Vagina (tissue), 2 donors: ENCODE measurements at regions not wholly inside any gene's neighbourhood (a gene's known extent, or its start where the extent isn't known, plus 50 kb on each side); places are given as distances from the start of the nearest gene placed in this dataset.
"Not testable (repeated sequence)": the region's sequence is repeated elsewhere in the genome, so short reads cannot be mapped to it uniquely, and the experiment has no call there.

Source experiments
- DNase-seq, 2 donors: peaks; one replicate each; pipeline ENCODE4 v3.0.0-alpha.2; 2017; ENCODE audit errors: extremely low spot score in 2 of 2
- H3K27ac ChIP-seq: fragments of 200-600 bp; sonication (generic); one replicate; pipeline ENCODE4 v1.5.1; 2019
- H3K27me3 ChIP-seq: fragments of 200-600 bp; sonication (generic); one replicate; pipeline ENCODE4 v1.5.1; 2019
- H3K36me3 ChIP-seq, 2 donors: fragments of 200-600 bp; sonication (generic); one replicate each; pipeline ENCODE4 v1.5.1; 2017 to 2019
- H3K4me1 ChIP-seq: fragments of 200-600 bp; sonication (generic); one replicate; pipeline ENCODE4 v1.5.1; 2019
- H3K4me3 ChIP-seq, 2 donors: fragments of 200-600 bp; sonication (generic); 1 replicate in 1 of 2; 2 replicates in 1 of 2; pipeline ENCODE4 v1.5.1; 2016 to 2019
- H3K9me3 ChIP-seq: fragments of 200-600 bp; sonication (generic); one replicate; pipeline ENCODE4 v1.5.1; 2019
- CTCF ChIP-seq, 3 experiments: fragments of 450-650 bp in 2 of 3; fragments of 200-600 bp in 1 of 3; sonication (generic) in 1 of 3; IDR thresholded peaks; one replicate each; pipeline ENCODE4 v1.5.1; 2017 to 2019; ENCODE audit warnings: antibody characterized with exemption in 3 of 3, mild to moderate bottlenecking in 2 of 3, moderate library complexity in 2 of 3
- POLR2A ChIP-seq, 2 donors: fragments of 450-650 bp; IDR thresholded peaks; one replicate each; pipeline ENCODE4 v1.6.1; 2017; ENCODE audit warnings: antibody characterized with exemption in 2 of 2, mild to moderate bottlenecking in 2 of 2, moderate library complexity in 2 of 2
- POLR2AphosphoS5 ChIP-seq, 2 donors: sonication (generic); formaldehyde crosslinking; IDR thresholded peaks; one replicate each; pipeline ENCODE4 v1.9.0; 2017; ENCODE audit warnings: antibody characterized with exemption in 2 of 2, mild to moderate bottlenecking in 2 of 2, low read depth in 1 of 2; ENCODE audit not compliant: insufficient read depth in 1 of 2
- intact Hi-C: fragments of 100-400 bp; cut with DNase I; formaldehyde crosslinking; loops from one replicate; pipeline ENCODE4 v1.15.1; 2023

- DNase-seq, result no peak
- H3K36me3 ChIP-seq, result no peaks in the 10 kb centered on the region
- no peak overlapping the region for H3K4me3 ChIP-seq
- no peaks in the 10 kb centered on the region for H3K9me3 ChIP-seq
- no peaks in the 10 kb centered on the region for H3K4me1 ChIP-seq
- intact Hi-C loops, result no loop called here
- TF ChIP-seq POLR2AphosphoS5 (IDR thresholded peaks at IDR 0.05; ENCODE audit: insufficient read depth in 1 of 2, low read depth in 1 of 2) (no peak), POLR2A (IDR thresholded peaks at IDR 0.05) (no peak), CTCF (IDR thresholded peaks at IDR 0.05) (no peak)
- H3K27ac ChIP-seq, result no peak overlapping the region
- H3K27me3 ChIP-seq, result no peaks in the 10 kb centered on the region
Measured at GRCh38 chr18:66874375-66874774, 270.5 kb upstream of the CDH19 start.

GRCh38 chr18:66873899-66874298 lies 270.0 kb upstream of the CDH19 start:
- TF ChIP-seq CTCF (IDR thresholded peaks at IDR 0.05), result no peak
- no peak for TF ChIP-seq POLR2AphosphoS5 (IDR thresholded peaks at IDR 0.05; ENCODE audit: insufficient read depth in 1 of 2, low read depth in 1 of 2)
- no peak for TF ChIP-seq POLR2A (IDR thresholded peaks at IDR 0.05)
- Histone ChIP-seq H3K27me3 (no peaks in the 10 kb centered on the region), H3K27ac (no peak overlapping the region), H3K9me3 (no peaks in the 10 kb centered on the region), H3K36me3 (no peaks in the 10 kb centered on the region), H3K4me3 (no peak overlapping the region), H3K4me1 (no peaks in the 10 kb centered on the region)
- no peak for DNase-seq
- intact Hi-C loops, result no loop called here

- H3K36me3 ChIP-seq, result no peaks in the 10 kb centered on the region
- H3K9me3 ChIP-seq, result no peaks in the 10 kb centered on the region
- H3K27ac ChIP-seq, result no peak overlapping the region
- no peak overlapping the region for H3K4me3 ChIP-seq
- H3K4me1 ChIP-seq, result no peaks in the 10 kb centered on the region
- intact Hi-C loops, result no loop called here
- no peaks in the 10 kb centered on the region for H3K27me3 ChIP-seq
- TF ChIP-seq CTCF (IDR thresholded peaks at IDR 0.05), result no peak
- TF ChIP-seq POLR2AphosphoS5 (IDR thresholded peaks at IDR 0.05; ENCODE audit: insufficient read depth in 1 of 2, low read depth in 1 of 2), result no peak
- TF ChIP-seq POLR2A (IDR thresholded peaks at IDR 0.05), result no peak
- no peak for DNase-seq
Measured at GRCh38 chr18:66872277-66872676, 268.4 kb upstream of the CDH19 start.

- no peaks in the 10 kb centered on the region for H3K9me3 ChIP-seq
- no peak overlapping the region for H3K27ac ChIP-seq
- intact Hi-C loops, result no loop called here
- no peaks in the 10 kb centered on the region for H3K4me1 ChIP-seq
- no peak for TF ChIP-seq POLR2A (IDR thresholded peaks at IDR 0.05)
- no peak for TF ChIP-seq CTCF (IDR thresholded peaks at IDR 0.05)
- TF ChIP-seq POLR2AphosphoS5 (IDR thresholded peaks at IDR 0.05; ENCODE audit: insufficient read depth in 1 of 2, low read depth in 1 of 2), result no peak
- no peaks in the 10 kb centered on the region for H3K36me3 ChIP-seq
- no peaks in the 10 kb centered on the region for H3K27me3 ChIP-seq
- H3K4me3 ChIP-seq, result no peak overlapping the region
- DNase-seq, result no peak
Measured at GRCh38 chr18:66867653-66868052, 263.8 kb upstream of the CDH19 start.

- H3K27me3 ChIP-seq, H3K27ac ChIP-seq, H3K9me3 ChIP-seq, H3K36me3 ChIP-seq, H3K4me3 ChIP-seq, DNase-seq, H3K4me1 ChIP-seq, intact Hi-C loops: not testable (repeated sequence)
Measured at GRCh38 chr18:66866427-66866940, 262.6 kb upstream of the CDH19 start.
